Activated CD8-positive, alpha-beta memory T cell treated with anti-CD3 and anti-CD28 coated beads, Interleukin-2, amount 10 ng/mL, durations not matched to agents 7 days and 5 days (primary cell): ENCODE measurements at regions not wholly inside any gene's neighbourhood (a gene's known extent, or its start where the extent isn't known, plus 50 kb on each side); places are given as distances from the start of the nearest gene placed in this dataset.

Experiments used
- ATAC-seq: fragments of 150-1000 bp; cut with Tn5 transposase; one replicate; pipeline ENCODE4 v1.10.0; 2021; ENCODE audit warnings: moderate library complexity
- CTCF ChIA-PET: fragments of 350-600 bp; sonication (Branson Sonifier 250); formaldehyde crosslinking; loops from one replicate; lab custom pipeline; 2021; ENCODE audit warnings: antibody characterized with exemption; lab: Charles Lee
- DNase-seq: peaks from one replicate; pipeline ENCODE4 v3.0.0-alpha.2; 2020
- H3K27ac Mint-ChIP-seq: one replicate; pipeline ENCODE4 v1.8.0; 2021; ENCODE audit warnings: mild to moderate bottlenecking, mixed read lengths
- H3K27me3 Mint-ChIP-seq: one replicate; pipeline ENCODE4 v1.8.0; 2021; ENCODE audit warnings: mixed read lengths
- H3K36me3 Mint-ChIP-seq: one replicate; pipeline ENCODE4 v1.8.0; 2021; ENCODE audit warnings: mild to moderate bottlenecking, mixed read lengths
- H3K4me1 Mint-ChIP-seq: one replicate; pipeline ENCODE4 v1.8.0; 2021; ENCODE audit warnings: mixed read lengths
- H3K4me3 Mint-ChIP-seq: one replicate; pipeline ENCODE4 v1.8.0; 2021; ENCODE audit warnings: mild to moderate bottlenecking, moderate library complexity, mixed read lengths
- H3K9me3 Mint-ChIP-seq: one replicate; pipeline ENCODE4 v1.8.0; 2022; ENCODE audit warnings: low read depth, mixed read lengths

- H3K9me3 Mint-ChIP-seq: peaks cover 9% of the 10 kb centered on the region
- no peak overlapping the region for H3K4me3 Mint-ChIP-seq
- no peak overlapping the region for H3K27ac Mint-ChIP-seq
- no peaks in the 10 kb centered on the region for H3K27me3 Mint-ChIP-seq
- no peaks in the 10 kb centered on the region for H3K36me3 Mint-ChIP-seq
- ATAC-seq: no peak
- DNase-seq: no peak
- CTCF ChIA-PET: interaction anchor here (1.5 kb wide), 1 partner anchor 15 kb away, joined by 3 read pairs; no protein-coding TSS in a partner anchor
- no peaks in the 10 kb centered on the region for H3K4me1 Mint-ChIP-seq
These were observed 706.9 kb upstream of the SOX9 start for GRCh38 chr17:71413935-71414334.

- Mint-ChIP-seq H3K27me3 (no peaks in the 10 kb centered on the region), H3K4me3 (no peak overlapping the region), H3K9me3 (peaks cover 6% of the 10 kb centered on the region), H3K36me3 (no peaks in the 10 kb centered on the region), H3K27ac (no peak overlapping the region), H3K4me1 (no peaks in the 10 kb centered on the region)
- ATAC-seq: no peak
- CTCF ChIA-PET: no interaction called here
- DNase-seq: no peak
These were observed 703.7 kb upstream of the SOX9 start for GRCh38 chr17:71417142-71417541.

GRCh38 chr17:71422968-71423367 lies 697.9 kb upstream of the SOX9 start:
- DNase-seq (no peak), ATAC-seq (no peak)
- CTCF ChIA-PET: interaction anchor here (0.6 kb wide), 1 partner anchor 39 kb away, joined by 3 read pairs; no protein-coding TSS in a partner anchor
- Mint-ChIP-seq H3K4me3 (no peak overlapping the region), H3K36me3 (no peaks in the 10 kb centered on the region), H3K27me3 (no peaks in the 10 kb centered on the region), H3K4me1 (no peaks in the 10 kb centered on the region), H3K9me3 (peaks cover 8% of the 10 kb centered on the region), H3K27ac (no peak overlapping the region)

GRCh38 chr17:71423871-71424546 lies 696.8 kb upstream of the SOX9 start:
- Mint-ChIP-seq H3K4me1 (no peaks in the 10 kb centered on the region), H3K36me3 (no peaks in the 10 kb centered on the region), H3K4me3 (no peak overlapping the region), H3K27ac (no peak overlapping the region), H3K9me3 (peaks cover 8% of the 10 kb centered on the region), H3K27me3 (no peaks in the 10 kb centered on the region)
- ATAC-seq (no peak), DNase-seq (no peak)
- CTCF ChIA-PET: no interaction called here

- Mint-ChIP-seq H3K4me3 (no peak overlapping the region), H3K9me3 (peaks cover 9% of the 10 kb centered on the region), H3K27ac (no peak overlapping the region), H3K36me3 (no peaks in the 10 kb centered on the region), H3K27me3 (no peaks in the 10 kb centered on the region), H3K4me1 (no peaks in the 10 kb centered on the region)
- ATAC-seq (no peak), DNase-seq (no peak)
- CTCF ChIA-PET: no interaction called here
These were observed 693.0 kb upstream of the SOX9 start for GRCh38 chr17:71427801-71428200.

GRCh38 chr17:71428897-71429296 lies 691.9 kb upstream of the SOX9 start:
- no peaks in the 10 kb centered on the region for H3K4me1 Mint-ChIP-seq
- no peak overlapping the region for H3K4me3 Mint-ChIP-seq
- ATAC-seq (no peak), DNase-seq (no peak)
- no peak overlapping the region for H3K27ac Mint-ChIP-seq
- H3K27me3 Mint-ChIP-seq: no peaks in the 10 kb centered on the region
- H3K9me3 Mint-ChIP-seq: peaks cover 6% of the 10 kb centered on the region
- CTCF ChIA-PET: no interaction called here
- no peaks in the 10 kb centered on the region for H3K36me3 Mint-ChIP-seq

- CTCF ChIA-PET: no interaction called here
- Mint-ChIP-seq H3K4me1 (no peaks in the 10 kb centered on the region), H3K9me3 (peaks cover 6% of the 10 kb centered on the region)
These were observed 690.5 kb upstream of the SOX9 start for GRCh38 chr17:71430281-71430680.

GRCh38 chr17:71431146-71431545 lies 689.7 kb upstream of the SOX9 start:
- peaks cover 6% of the 10 kb centered on the region for H3K9me3 Mint-ChIP-seq
- H3K36me3 Mint-ChIP-seq: no peaks in the 10 kb centered on the region
- no peak for ATAC-seq
- no peaks in the 10 kb centered on the region for H3K4me1 Mint-ChIP-seq
- CTCF ChIA-PET: no interaction called here
- no peak overlapping the region for H3K4me3 Mint-ChIP-seq
- DNase-seq: no peak
- H3K27me3 Mint-ChIP-seq: no peaks in the 10 kb centered on the region
- no peak overlapping the region for H3K27ac Mint-ChIP-seq

More at GRCh38 chr17:71430281-71430680, 690.5 kb upstream of the SOX9 start:
- Mint-ChIP-seq H3K4me3 (no peak overlapping the region), H3K36me3 (no peaks in the 10 kb centered on the region), H3K27me3 (no peaks in the 10 kb centered on the region), H3K27ac (no peak overlapping the region)
- ATAC-seq: no peak
- DNase-seq: no peak

GRCh38 chr17:71432378-71433315 lies 688.2 kb upstream of the SOX9 start:
- H3K4me1 Mint-ChIP-seq: no peaks in the 10 kb centered on the region
- CTCF ChIA-PET: no interaction called here
- DNase-seq: no peak
- no peak overlapping the region for H3K4me3 Mint-ChIP-seq
- peaks cover 6% of the 10 kb centered on the region for H3K9me3 Mint-ChIP-seq
- H3K27ac Mint-ChIP-seq: no peak overlapping the region
- no peak for ATAC-seq
- no peaks in the 10 kb centered on the region for H3K36me3 Mint-ChIP-seq
- H3K27me3 Mint-ChIP-seq: no peaks in the 10 kb centered on the region

GRCh38 chr17:71434716-71435115 lies 686.1 kb upstream of the SOX9 start:
- CTCF ChIA-PET: interaction anchor here (0.7 kb wide), 1 partner anchor 372 kb away, joined by 3 read pairs; no protein-coding TSS in a partner anchor
- peaks cover 7% of the 10 kb centered on the region for H3K9me3 Mint-ChIP-seq
- DNase-seq (no peak), ATAC-seq (no peak)
- H3K36me3 Mint-ChIP-seq: no peaks in the 10 kb centered on the region
- H3K4me3 Mint-ChIP-seq: no peak overlapping the region
- no peak overlapping the region for H3K27ac Mint-ChIP-seq
- H3K4me1 Mint-ChIP-seq: no peaks in the 10 kb centered on the region
- no peaks in the 10 kb centered on the region for H3K27me3 Mint-ChIP-seq

GRCh38 chr17:71436479-71436878 lies 684.3 kb upstream of the SOX9 start:
- H3K4me3 Mint-ChIP-seq: no peak overlapping the region
- H3K9me3 Mint-ChIP-seq: peaks cover 14% of the 10 kb centered on the region
- DNase-seq (no peak), ATAC-seq (no peak)
- H3K27me3 Mint-ChIP-seq: no peaks in the 10 kb centered on the region
- CTCF ChIA-PET: no interaction called here
- H3K27ac Mint-ChIP-seq: no peak overlapping the region
- no peaks in the 10 kb centered on the region for H3K36me3 Mint-ChIP-seq
- H3K4me1 Mint-ChIP-seq: no peaks in the 10 kb centered on the region

GRCh38 chr17:71437166-71437565 lies 683.7 kb upstream of the SOX9 start:
- CTCF ChIA-PET: no interaction called here
- H3K27ac Mint-ChIP-seq: no peak overlapping the region
- no peaks in the 10 kb centered on the region for H3K27me3 Mint-ChIP-seq
- no peaks in the 10 kb centered on the region for H3K4me1 Mint-ChIP-seq
- ATAC-seq: no peak
- no peaks in the 10 kb centered on the region for H3K36me3 Mint-ChIP-seq
- DNase-seq: no peak
- peaks cover 14% of the 10 kb centered on the region for H3K9me3 Mint-ChIP-seq
- H3K4me3 Mint-ChIP-seq: no peak overlapping the region

GRCh38 chr17:71438631-71439146 lies 682.1 kb upstream of the SOX9 start:
- CTCF ChIA-PET: no interaction called here
- Mint-ChIP-seq H3K27ac (no peak overlapping the region), H3K9me3 (peaks cover 14% of the 10 kb centered on the region), H3K4me1 (no peaks in the 10 kb centered on the region), H3K4me3 (no peak overlapping the region), H3K36me3 (no peaks in the 10 kb centered on the region), H3K27me3 (no peaks in the 10 kb centered on the region)
- ATAC-seq (no peak), DNase-seq (no peak)
